SK-MEL-5 (cell line): ENCODE measurements at regions not wholly inside any gene's neighbourhood (a gene's known extent, or its start where the extent isn't known, plus 50 kb on each side); places are given as distances from the start of the nearest gene placed in this dataset.
"Not testable (repeated sequence)": the region's sequence is repeated elsewhere in the genome, so short reads cannot be mapped to it uniquely, and the experiment has no call there.

Experiments
- DNase-seq: peaks from one replicate; pipeline ENCODE4 v3.0.0-alpha.2; 2016; ENCODE audit warnings: low read depth, low spot score
- in situ Hi-C: cut with HindIII; loops from 2 replicates; pipeline ENCODE4 v1.10.0; 2016; ENCODE audit warnings: low sequenced_read_pairs, high pct_unique_total_duplicates, low pct_unique_long_range_greater_than_20kb

GRCh38 chrX:91500499-91500898 is 65.9 kb downstream of the PABPC5 start:
- DNase-seq, result peak; percentile 8
- in situ Hi-C loops, result not testable (repeated sequence)

- in situ Hi-C loops, DNase-seq: not testable (repeated sequence)
Measured at GRCh38 chrX:91530209-91530608, 95.6 kb downstream of the PABPC5 start.

GRCh38 chrX:91563127-91563526 is 128.5 kb downstream of the PABPC5 start:
- in situ Hi-C loops, DNase-seq: not testable (repeated sequence)
